Kasumi-1 (cell line): ENCODE measurements at regions not wholly inside any gene's neighbourhood (a gene's known extent, or its start where the extent isn't known, plus 50 kb on each side); places are given as distances from the start of the nearest gene placed in this dataset.
"Not testable (repeated sequence)": the region's sequence is repeated elsewhere in the genome, so short reads cannot be mapped to it uniquely, and the experiment has no call there.

Source experiments
- DNase-seq, 2 experiments: peaks; one replicate each; lab custom pipeline; 2025; lab: John Stamatoyannopoulos, UW

DNA sequence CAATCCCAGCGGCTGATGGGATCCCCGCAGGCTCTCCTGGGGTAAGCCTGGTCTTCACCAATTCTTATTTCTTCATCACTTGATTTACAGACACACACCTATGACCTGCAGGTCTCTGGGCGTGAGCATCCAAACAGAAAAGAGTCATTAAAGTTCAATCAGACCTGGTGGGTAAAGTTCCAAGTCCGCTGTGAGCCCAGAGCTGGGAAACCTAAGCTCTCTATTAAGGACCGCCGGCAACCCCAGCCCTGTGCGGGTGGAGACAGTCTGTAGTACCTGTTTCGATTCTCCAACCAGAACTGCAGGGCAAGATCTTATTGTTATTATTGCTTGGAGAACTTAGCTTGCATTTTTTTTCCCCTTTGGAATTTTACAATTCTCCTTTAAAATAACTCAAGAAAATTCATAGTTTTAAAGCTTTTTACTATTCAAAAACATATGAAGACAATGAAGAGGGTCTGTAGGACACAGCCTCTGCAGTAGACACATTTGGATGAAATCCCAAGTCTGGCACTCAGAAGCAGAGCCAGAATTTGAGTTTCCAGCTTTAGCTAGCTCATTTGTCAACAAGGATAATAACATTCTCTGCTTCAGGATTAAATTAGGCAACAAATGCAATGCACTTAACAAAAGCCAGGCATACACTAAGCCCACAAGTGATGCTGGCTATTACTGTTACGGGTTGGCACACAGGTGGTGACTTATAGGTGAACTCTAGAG lies 376.4 kb downstream of the INSIG2 start:
- DNase-seq, result no peak

DNA sequence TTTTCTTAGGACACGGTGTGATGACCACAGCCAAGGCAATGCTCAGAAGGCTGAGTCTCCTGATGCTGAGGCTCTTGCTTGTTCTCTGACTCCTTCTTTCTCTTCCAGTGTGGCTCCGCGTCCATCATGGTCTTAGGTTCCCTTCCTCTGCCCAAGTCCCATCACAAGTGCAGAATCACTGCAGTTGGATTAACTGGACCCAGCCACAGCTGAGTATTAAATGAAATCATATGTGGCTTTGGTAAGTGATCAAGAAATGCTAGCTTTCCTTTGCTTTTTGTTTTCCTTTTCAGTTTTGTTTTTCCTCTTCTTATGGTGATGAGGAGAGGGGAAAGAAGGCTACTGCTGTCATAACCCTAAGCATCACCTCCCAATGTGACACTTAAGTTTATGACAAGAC lies 375.8 kb downstream of the INSIG2 start:
- no peak for DNase-seq

DNA sequence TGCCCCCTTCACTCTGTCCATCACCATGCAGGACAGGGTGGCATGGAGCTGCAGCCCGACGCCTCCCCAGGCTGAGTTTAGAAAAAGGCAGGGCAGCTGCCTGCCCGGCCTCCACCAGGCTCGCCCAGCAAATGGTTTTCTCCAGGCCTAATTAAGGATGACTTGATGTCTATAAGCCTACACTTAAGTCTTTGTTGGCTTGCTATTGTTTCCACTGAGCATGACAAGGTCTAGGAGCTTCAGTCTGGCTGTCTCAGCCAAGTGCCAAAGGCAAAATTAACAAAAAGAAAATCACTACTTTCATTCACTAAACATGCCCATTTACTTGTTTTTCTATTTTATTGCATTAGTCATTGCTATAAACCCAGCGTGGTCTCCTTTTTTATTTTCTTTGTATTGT lies 372.2 kb downstream of the INSIG2 start:
- no peak for DNase-seq

DNA sequence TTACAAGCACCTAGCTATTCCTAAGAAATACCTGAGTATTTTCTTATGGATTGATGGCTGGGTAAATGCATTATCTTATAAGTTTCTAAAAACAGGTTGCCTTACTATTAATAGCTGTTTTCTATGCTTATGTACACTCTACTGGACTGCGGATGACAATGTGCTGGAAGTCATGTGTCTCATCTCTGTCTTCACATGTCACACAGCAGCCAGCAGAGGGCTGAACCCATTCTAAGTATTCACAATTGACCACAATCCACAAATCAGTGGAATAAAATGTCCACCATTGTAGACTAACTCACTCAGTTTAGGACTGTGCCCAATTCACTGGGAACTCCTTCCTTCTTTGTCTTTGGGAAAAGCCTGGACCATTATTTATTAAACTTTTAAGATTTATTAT lies 371.2 kb downstream of the INSIG2 start:
- DNase-seq, result no peak

DNA sequence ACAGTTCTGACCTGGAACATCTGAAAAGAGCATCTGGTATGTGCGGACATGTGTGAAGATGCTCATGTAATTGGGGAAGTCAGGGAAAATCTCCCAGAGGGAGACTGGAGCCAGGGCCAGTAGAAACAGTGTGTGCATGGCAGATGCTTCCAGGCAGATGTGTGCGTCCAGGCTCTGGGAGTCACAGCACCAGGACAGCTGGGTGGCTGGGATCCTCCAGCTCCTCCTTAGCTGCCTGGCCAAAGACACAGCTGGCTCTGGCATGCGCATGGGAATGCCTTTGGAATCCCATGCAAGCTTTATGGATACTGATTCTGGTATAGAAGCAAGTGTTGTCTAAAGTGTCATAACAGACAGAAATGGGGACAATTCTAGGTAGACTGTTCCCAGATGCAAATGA lies 369.7 kb downstream of the INSIG2 start:
- no peak for DNase-seq

DNA sequence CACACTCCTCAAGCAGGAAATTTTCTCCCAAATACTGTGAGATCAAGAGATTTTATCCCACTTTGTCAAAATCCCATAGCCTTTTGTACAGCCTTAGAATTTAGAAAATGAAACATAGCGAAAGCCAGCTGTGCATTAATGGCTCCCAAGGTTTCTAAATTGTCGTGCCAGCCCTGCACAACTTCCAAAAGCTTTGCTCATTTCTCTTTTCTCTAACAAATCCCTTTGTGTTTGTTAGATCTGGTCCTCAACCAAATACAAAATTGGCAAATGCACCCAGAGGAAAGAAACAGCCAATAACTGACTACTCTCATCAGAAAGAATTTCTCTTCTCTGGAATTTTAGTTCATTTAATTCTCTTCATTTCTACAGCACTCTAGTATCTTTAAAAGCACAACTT lies 361.1 kb downstream of the INSIG2 start:
- DNase-seq, result no peak

DNA sequence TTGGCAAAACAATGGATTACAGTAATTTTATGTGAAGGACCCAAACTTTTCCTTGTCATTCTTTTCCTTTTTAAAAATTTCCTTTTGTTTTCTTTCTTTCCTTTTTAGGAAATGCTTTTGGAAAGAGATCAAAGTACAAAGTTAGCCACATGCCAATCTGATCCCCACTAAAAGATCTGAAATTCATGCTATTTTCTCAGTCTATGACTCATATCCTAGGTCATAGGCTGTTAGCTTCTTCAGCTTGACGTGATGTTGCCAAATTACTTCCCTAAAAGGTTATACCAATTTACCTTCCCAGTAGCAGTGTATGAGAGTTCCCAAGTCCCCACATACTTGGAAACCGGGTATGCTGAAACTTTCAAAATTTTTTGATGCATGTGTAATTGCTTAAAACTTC lies 355.3 kb downstream of the INSIG2 start:
- DNase-seq, result peak in 1 of 2 experiments; percentile 21

DNA sequence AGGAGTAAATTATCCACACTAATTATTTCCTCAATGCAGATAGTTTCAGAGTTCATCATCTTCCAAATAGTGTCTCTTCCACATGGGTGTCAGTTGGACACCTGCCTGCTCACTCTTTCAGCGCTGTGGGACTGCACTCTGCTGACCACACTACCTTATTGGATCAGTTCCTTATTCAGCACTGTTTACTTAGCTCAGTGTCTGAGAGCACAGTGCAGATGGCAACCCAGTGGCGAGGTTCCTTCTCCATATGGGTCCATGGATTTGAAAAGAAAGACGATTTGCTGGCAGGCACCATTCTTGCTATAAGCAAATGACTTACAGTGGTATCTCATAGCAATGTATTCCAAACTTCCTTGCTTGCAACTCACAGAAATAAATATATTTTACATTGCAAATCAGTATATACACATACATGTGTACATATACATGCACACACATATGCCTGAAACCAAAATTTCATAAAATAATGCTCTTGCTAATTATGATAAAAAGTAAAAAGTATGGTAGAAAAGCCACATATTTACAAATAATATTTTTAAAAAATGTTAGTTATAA lies 354.8 kb downstream of the INSIG2 start:
- DNase-seq, result no peak

DNA sequence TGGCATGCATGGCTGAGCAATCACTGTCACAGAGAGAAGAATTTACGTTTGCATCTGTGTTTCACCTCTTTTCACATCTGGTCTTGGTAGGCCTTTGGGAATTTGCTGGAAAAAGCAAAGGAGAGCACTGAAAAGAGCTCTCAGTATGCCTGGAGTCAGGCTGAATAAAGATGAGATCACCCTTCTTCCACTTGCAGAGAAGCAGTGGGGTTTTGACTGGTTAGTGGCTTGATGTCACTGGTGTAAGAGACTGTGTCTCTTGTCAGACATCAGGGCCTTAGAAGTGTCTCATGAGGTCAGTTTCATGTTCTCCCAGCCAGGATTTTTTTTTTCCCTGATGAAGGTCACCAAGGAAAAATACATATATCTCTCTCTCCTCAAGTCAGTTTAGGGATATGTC lies 353.8 kb downstream of the INSIG2 start:
- no peak for DNase-seq

DNA sequence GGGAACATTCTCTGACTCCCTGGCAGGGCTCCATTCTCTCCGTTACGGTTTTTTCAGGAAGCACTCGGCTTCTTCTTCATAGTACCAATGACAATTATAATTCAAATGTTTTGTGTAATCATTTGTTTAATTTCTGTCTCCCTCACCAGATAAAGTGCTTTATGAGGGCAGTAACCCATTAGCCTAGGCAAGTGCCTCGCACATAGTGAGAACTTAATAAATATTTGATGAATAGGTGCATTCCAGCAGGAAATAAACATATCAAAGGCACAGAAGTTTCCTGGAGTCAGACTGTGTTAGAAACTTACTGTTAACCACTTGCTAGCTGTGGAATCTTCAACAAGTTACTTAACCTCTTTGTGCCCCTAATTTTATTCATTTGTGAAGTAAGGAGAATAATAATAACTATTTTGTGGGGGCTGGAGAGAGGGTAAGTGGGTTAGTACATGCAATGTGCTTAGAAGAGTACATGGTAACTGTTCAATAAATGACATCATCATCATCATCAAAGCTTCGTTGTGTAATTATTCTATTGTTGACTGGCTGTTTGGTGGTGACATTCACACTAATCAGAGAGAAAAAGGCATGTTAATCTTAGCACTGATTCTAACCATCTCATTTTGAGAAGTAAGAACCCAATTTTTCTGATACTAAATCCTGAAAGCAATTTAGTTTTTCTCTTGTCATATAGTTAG lies 352.3 kb downstream of the INSIG2 start:
- DNase-seq, result no peak

DNA sequence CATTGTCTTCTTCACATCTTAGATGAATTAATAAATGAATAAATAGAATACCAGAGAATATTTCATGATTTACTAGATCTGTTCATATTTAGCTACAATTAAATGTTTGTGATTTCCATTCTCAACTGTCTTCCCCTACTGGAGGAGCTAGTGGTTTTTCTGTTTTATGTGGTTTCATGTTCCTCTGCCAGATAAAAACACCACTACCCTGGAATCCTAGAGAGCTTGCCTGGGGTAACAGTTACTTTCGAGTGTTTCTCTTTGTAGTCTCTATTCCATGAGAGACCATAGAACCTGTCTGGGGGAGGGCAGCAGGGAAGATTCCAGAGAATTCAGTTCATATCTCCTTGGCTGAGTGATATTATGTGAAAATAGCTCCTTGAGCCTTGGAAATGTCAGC lies 349.2 kb downstream of the INSIG2 start:
- DNase-seq, result no peak

DNA sequence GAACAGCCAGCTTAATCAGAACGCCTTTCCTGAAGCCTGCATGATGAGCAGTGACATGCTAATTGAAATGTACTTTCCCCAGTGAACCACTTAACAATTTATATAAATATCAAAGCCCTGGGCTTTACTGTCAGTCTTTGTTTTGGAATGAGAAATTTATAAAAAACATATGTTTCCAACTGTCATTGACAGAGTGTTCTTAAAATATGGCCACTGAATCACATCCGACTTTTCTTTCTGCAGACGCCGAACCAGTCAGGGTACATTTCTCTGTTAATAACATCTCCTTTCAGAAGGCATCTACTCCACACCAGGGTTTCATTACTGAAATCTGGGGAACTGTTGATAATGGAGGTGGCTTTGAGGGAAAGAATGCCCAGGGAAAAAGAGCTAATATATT lies 343.7 kb downstream of the INSIG2 start:
- no peak for DNase-seq

DNA sequence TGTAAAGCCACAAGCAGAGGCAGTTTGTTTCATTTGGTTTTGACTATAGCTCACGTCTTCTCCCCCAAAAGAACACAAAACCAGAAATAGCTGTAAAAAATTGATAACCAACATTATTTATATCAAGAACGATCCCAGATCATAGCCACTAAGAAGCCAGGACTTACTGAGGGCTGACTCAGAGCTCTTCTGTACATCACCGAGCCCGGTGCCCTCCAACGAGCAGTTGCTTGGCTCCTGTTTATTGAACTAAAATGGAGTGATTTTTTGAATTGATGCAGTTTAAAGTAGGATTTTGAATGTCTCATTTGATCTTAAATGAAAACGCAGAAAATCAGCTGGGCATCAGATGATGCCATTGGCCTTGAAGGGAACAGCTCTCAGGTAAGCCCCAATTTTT lies 343.3 kb downstream of the INSIG2 start:
- DNase-seq, result no peak

DNA sequence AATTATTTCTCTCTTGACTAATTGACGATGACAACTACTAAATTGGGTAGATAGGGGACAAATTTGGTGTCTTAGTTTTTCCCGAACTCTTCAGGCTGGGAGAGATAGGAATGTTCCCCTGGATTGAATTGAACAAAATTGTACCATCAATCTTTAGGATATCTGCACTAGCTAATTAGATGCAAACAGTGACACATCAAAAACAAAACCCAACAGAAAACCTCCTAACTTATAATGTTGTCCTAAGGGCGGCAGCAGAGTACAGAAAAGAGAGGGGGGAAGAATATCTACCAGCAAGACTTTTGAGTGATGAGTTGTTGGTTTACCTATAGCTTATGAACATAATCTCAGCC lies 342.9 kb downstream of the INSIG2 start:
- DNase-seq, result no peak

DNA sequence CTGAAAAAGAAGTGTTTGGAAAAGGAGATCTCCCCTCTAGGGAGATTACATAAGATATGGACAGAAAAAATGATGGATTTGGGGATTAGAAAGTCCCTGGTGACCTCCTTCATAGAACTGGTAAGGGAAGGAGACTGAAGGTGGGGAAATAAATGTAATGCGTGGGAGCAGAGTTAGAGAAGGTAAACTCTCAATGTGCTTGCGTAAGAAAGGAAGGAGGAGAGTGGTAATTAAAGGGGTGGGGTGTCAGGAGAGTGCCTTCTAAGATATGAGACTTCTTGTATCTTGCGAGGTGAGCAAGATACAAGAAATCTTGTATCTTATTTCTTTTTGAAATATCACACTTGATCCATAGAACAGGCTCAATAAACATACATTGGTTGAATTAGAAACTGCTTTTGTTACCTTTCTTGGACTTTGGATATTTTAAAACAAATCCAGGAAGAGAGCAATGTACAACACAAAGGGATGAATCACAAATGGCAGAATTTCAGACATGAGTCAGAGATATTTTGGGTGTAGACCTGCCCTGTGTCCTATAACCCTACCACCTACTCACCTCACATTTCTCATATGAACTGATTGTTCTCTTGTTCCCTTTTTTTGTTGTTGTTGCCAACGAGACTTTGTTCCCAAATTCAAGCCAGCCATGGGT lies 342.4 kb downstream of the INSIG2 start:
- DNase-seq, result no peak

DNA sequence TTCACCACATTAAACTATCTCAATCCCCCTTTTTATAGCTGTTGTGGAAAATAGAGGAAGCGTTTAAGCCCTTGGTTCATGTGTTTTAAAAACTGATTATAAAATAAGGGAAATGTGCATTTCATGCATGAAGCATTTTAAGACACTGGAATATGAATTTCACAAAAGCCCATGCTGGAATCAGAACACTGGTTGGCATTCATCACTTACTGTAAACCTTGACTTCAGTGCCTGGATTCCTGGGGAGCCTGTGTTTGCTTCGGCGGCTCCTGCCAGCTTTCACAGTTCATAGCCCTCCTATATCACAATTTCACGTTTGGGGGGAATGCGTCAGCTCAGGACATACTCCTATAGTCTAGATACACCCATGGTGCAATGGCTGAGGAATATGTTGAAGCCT lies 336.9 kb downstream of the INSIG2 start:
- DNase-seq, result no peak

DNA sequence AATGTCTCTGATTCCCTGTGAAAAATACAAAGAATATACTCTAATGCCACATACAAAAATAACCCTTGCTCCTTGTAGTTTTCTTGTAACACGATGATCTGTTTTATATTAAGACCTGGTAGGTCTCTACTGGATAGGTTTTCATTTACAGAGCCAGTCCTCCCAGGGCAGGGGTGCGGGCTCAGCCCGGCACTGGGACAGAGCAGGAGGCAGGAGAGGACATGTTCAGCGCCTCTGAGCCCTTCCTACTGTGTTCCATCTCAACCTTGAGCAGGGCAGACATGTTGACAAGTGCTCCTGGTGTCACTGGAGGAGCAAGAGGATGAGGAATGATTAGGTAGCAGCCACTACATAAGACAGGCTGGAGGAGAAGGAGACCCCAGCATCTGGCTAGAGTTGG lies 335.5 kb downstream of the INSIG2 start:
- no peak for DNase-seq

DNA sequence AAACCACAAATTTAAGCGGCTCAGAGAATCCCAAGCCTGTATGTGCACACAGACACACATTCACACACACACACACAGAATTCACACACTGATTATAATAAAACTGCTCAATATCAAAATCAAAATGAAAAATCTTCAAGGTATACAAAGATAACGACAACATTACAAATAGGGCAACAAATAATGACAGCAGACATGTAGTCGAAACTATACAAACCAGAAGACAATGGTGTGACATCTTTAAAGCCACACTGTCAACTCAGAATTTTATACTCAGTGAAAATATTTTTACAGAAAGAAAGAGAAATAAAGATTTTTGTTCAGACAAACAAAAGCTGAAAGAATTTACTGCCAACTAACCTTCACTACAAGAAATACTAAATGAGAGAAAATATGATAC lies 333.4 kb downstream of the INSIG2 start:
- DNase-seq, result no peak

DNA sequence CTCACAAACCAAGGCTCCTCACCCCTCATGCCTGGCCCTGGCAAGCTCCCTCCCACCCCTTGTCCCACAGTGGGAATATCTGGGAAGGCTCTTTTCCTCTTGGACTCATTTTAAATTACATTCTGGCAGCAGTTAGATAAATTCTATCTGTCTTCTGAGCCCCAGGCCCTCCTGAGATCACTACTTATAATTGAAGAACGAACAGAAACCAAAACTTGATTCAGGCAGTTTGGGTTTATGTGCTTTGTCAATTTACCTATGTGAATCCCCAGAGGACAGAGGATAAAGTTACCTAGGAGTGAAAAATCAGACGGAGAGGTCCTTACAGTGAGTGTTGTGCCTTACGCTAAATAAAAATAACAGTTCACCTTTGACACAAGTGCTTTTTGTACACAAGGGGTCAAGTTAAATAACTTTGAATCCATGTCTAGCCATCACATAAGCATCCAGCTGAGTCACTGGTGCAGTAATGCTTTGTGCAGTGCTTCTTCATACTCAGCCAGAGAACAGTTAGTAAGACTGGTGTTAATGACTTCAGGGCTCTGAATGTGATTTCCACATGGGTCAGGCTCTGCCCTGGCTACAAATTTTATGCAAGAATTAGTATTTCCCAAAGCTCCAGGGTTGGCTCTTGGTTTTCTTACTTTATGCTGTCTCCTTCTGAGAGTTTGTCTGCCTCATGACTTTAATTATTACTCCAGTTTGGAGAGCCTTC lies 329.3 kb downstream of the INSIG2 start:
- DNase-seq, result no peak

DNA sequence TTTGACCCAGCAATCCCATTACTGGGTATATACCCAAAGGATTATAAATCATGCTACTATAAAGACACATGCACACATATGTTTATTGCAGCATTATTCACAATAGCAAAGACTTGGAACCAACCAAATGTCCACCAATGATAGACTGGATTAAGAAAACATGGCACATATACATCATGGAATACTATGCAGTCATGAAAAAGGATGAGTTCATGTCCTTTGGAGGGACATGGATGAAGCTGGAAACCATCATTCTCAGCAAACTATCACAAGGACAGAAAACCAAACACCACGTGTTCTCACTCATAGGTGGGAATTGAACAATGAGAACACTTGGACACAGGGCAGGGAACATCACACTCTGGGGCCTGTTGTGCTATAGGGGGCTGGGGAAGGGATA lies 326.9 kb downstream of the INSIG2 start:
- not testable (repeated sequence) for DNase-seq

DNA sequence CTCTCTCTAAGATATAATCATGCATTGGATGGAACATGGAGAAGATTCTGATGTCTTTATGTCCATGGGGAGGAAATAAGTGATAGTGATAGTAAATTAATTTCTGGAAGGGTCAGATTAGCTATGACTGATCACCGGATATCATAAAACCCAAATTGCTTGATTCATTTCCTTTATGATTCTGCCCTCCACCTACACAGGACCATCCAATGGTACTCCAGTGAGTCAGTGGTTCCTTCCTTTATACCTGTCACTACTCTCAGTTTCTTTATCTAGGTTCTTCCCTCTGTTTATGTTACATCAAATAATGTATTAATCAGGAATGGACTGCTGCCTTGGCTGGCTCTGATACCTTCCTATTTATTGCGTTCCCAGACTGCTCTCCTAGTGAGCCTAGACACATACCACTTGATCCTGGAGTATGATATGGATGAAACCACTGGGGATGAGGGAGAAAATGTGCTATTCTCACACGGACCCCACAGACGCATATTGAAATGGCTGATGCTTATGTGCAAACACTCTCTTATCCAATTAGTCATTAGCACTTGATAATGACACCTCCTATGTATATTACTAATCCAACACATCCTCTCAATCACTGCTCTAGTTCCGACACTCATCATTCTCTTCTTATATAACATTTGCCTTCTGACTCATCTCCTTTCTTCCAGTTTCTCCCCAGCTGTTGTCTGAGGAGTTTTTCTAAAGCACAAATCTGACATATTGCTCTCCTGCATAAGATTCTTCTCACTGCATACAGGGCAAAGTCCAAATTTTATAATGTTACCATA lies 315.6 kb downstream of the INSIG2 start:
- DNase-seq, result no peak

DNA sequence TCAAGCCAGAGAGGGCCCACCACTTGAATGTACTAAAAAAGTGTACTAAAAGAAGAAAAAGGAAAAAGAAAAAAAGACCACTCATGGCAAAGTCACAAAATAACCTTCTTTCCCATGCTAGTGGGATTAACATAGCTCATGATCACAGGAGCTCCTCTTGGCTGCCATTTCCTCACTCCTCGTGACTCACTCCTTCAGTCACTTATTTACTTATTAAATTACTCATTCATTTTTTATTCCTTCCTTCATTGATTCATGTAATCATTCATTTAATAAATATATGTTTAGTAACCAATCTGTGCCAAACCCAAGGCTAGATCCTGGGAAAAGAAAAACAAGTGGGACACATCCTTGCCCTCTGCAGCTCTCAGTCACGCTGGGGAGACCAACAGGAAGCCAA lies 300.5 kb downstream of the INSIG2 start:
- DNase-seq, result no peak
